NCI-H446 (cell line): ENCODE measurements at regions not wholly inside any gene's neighbourhood (a gene's known extent, or its start where the extent isn't known, plus 50 kb on each side); places are given as distances from the start of the nearest gene placed in this dataset.
"Not testable (repeated sequence)": the region's sequence is repeated elsewhere in the genome, so short reads cannot be mapped to it uniquely, and the experiment has no call there.

Experiments used
- DNase-seq, 2 experiments: peaks; one replicate each; lab custom pipeline; 2025; lab: John Stamatoyannopoulos, UW

- no peak for DNase-seq
Observed at GRCh38 chr7:68393051-68393450, 1205.2 kb upstream of the AUTS2 start.

- DNase-seq: no peak
Observed at GRCh38 chr7:68394131-68394530, 1204.1 kb upstream of the AUTS2 start.

GRCh38 chr7:68399991-68400590 lies 1198.2 kb upstream of the AUTS2 start:
- DNase-seq: no peak

GRCh38 chr7:68400783-68401182 lies 1197.5 kb upstream of the AUTS2 start:
- no peak for DNase-seq

GRCh38 chr7:68401313-68401712 lies 1197.0 kb upstream of the AUTS2 start:
- DNase-seq: no peak

- no peak for DNase-seq
Observed at GRCh38 chr7:68406480-68406879, 1191.8 kb upstream of the AUTS2 start.

- no peak for DNase-seq
Observed at GRCh38 chr7:68407460-68407859, 1190.8 kb upstream of the AUTS2 start.

GRCh38 chr7:68408873-68409272 lies 1189.4 kb upstream of the AUTS2 start:
- DNase-seq: no peak

- no peak for DNase-seq
Observed at GRCh38 chr7:68409851-68410250, 1188.4 kb upstream of the AUTS2 start.

- not testable (repeated sequence) for DNase-seq
Observed at GRCh38 chr7:68410693-68411092, 1187.6 kb upstream of the AUTS2 start.

- DNase-seq: peak in 1 of 2 experiments; percentile 13
Observed at GRCh38 chr7:68411742-68412141, 1186.5 kb upstream of the AUTS2 start.

GRCh38 chr7:68414631-68415425 lies 1183.4 kb upstream of the AUTS2 start:
- no peak for DNase-seq

GRCh38 chr7:68417002-68417401 lies 1181.3 kb upstream of the AUTS2 start:
- DNase-seq: no peak

GRCh38 chr7:68417659-68418058 lies 1180.6 kb upstream of the AUTS2 start:
- no peak for DNase-seq

GRCh38 chr7:68420342-68421192 lies 1177.7 kb upstream of the AUTS2 start:
- no peak for DNase-seq

GRCh38 chr7:68421712-68422111 lies 1176.6 kb upstream of the AUTS2 start:
- DNase-seq: no peak

GRCh38 chr7:68422281-68422680 lies 1176.0 kb upstream of the AUTS2 start:
- no peak for DNase-seq

- no peak for DNase-seq
Observed at GRCh38 chr7:68423356-68423755, 1174.9 kb upstream of the AUTS2 start.

- DNase-seq: no peak
Observed at GRCh38 chr7:68424658-68425297, 1173.5 kb upstream of the AUTS2 start.

GRCh38 chr7:68425377-68425776 lies 1172.9 kb upstream of the AUTS2 start:
- no peak for DNase-seq

- DNase-seq: no peak
Observed at GRCh38 chr7:68429411-68430117, 1168.7 kb upstream of the AUTS2 start.

GRCh38 chr7:68432585-68432984 lies 1165.7 kb upstream of the AUTS2 start:
- DNase-seq: no peak
